ENCODE measurements at regions not wholly inside any gene's neighbourhood (a gene's known extent, or its start where the extent isn't known, plus 50 kb on each side); places are given as distances from the start of the nearest gene placed in this dataset.

- no peak for TF ChIP-seq EZH2 (IDR thresholded peaks at IDR 0.05; ENCODE audit: borderline replicate concordance, low read depth, low read length, poor library complexity, severe bottlenecking)
- no peak for TF ChIP-seq CTCF (conservative IDR thresholded peaks at IDR 0.05; ENCODE audit: low read depth, low read length)
These were observed 177.4 kb upstream of the CWC22 start for GRCh38 chr2:180184506-180184905.

All from A673 (cell line).